ENCODE measurements at regions not wholly inside any gene's neighbourhood (a gene's known extent, or its start where the extent isn't known, plus 50 kb on each side); places are given as distances from the start of the nearest gene placed in this dataset.

- no peak for TF ChIP-seq CTCF (IDR thresholded peaks at IDR 0.05; ENCODE audit: low read depth, low read length, missing control alignments)
- Histone ChIP-seq H3K27me3 (replicated peaks) (no peaks in the 10 kb centered on the region), H3K27ac (no peak overlapping the region), H3K36me3 (replicated peaks) (no peaks in the 10 kb centered on the region), H3K4me3 (ENCODE audit: low read depth, low read length) (no peak overlapping the region)
- DNase-seq = no peak
- in situ Hi-C loops (cut with HindIII; ENCODE audit: low pct_ligation_motif_present, low sequenced_read_pairs) = no loop called here
Observed at GRCh38 chrX:138294951-138295350, 416.6 kb downstream of the FGF13 start.

- TF ChIP-seq CTCF (IDR thresholded peaks at IDR 0.05; ENCODE audit: low read depth, low read length, missing control alignments) = no peak
- H3K4me3 ChIP-seq (ENCODE audit: low read depth, low read length) = no peak overlapping the region
- no peak overlapping the region for H3K27ac ChIP-seq
- H3K27me3 ChIP-seq (replicated peaks) = no peaks in the 10 kb centered on the region
- no peak for DNase-seq
- H3K36me3 ChIP-seq (replicated peaks) = no peaks in the 10 kb centered on the region
- in situ Hi-C loops (cut with HindIII; ENCODE audit: low pct_ligation_motif_present, low sequenced_read_pairs) = no loop called here
Observed at GRCh38 chrX:138298268-138298667, 413.2 kb downstream of the FGF13 start.

GRCh38 chrX:138345801-138346200 lies 365.7 kb downstream of the FGF13 start:
- no peak overlapping the region for H3K27ac ChIP-seq
- no peaks in the 10 kb centered on the region for H3K27me3 ChIP-seq (replicated peaks)
- in situ Hi-C loops (cut with HindIII; ENCODE audit: low pct_ligation_motif_present, low sequenced_read_pairs) = no loop called here
- no peak overlapping the region for H3K4me3 ChIP-seq (ENCODE audit: low read depth, low read length)
- no peaks in the 10 kb centered on the region for H3K36me3 ChIP-seq (replicated peaks)
- DNase-seq = no peak
- no peak for TF ChIP-seq CTCF (IDR thresholded peaks at IDR 0.05; ENCODE audit: low read depth, low read length, missing control alignments)

- Histone ChIP-seq H3K27me3 (replicated peaks) (no peaks in the 10 kb centered on the region), H3K36me3 (replicated peaks) (no peaks in the 10 kb centered on the region), H3K4me3 (ENCODE audit: low read depth, low read length) (no peak overlapping the region), H3K27ac (no peak overlapping the region)
- no peak for DNase-seq
- no peak for TF ChIP-seq CTCF (IDR thresholded peaks at IDR 0.05; ENCODE audit: low read depth, low read length, missing control alignments)
- in situ Hi-C loops (cut with HindIII; ENCODE audit: low pct_ligation_motif_present, low sequenced_read_pairs) = no loop called here
Observed at GRCh38 chrX:138349351-138349750, 362.2 kb downstream of the FGF13 start.

GRCh38 chrX:138378876-138379275 lies 332.6 kb downstream of the FGF13 start:
- Histone ChIP-seq H3K4me3 (ENCODE audit: low read depth, low read length) (no peak overlapping the region), H3K36me3 (replicated peaks) (no peaks in the 10 kb centered on the region), H3K27ac (no peak overlapping the region), H3K27me3 (replicated peaks) (no peaks in the 10 kb centered on the region)
- no peak for TF ChIP-seq CTCF (IDR thresholded peaks at IDR 0.05; ENCODE audit: low read depth, low read length, missing control alignments)
- DNase-seq = no peak
- in situ Hi-C loops (cut with HindIII; ENCODE audit: low pct_ligation_motif_present, low sequenced_read_pairs) = no loop called here

GRCh38 chrX:138408101-138408500 lies 303.4 kb downstream of the FGF13 start:
- Histone ChIP-seq H3K36me3 (replicated peaks) (no peaks in the 10 kb centered on the region), H3K27ac (no peak overlapping the region), H3K27me3 (replicated peaks) (no peaks in the 10 kb centered on the region), H3K4me3 (ENCODE audit: low read depth, low read length) (no peak overlapping the region)
- TF ChIP-seq CTCF (IDR thresholded peaks at IDR 0.05; ENCODE audit: low read depth, low read length, missing control alignments) = no peak
- in situ Hi-C loops (cut with HindIII; ENCODE audit: low pct_ligation_motif_present, low sequenced_read_pairs) = no loop called here
- no peak for DNase-seq
